ENCODE measurements at regions not wholly inside any gene's neighbourhood (a gene's known extent, or its start where the extent isn't known, plus 50 kb on each side); places are given as distances from the start of the nearest gene placed in this dataset.

GRCh38 chr2:147506889-147507288 is 337.9 kb upstream of the ACVR2A start:
- no peak for DNase-seq (ENCODE audit: low read depth in 1 of 2, low spot score in 1 of 2)
- TF ChIP-seq REST (IDR thresholded peaks at IDR 0.05; ENCODE audit: insufficient replicate concordance, low read depth) (no peak), CTCF (IDR thresholded peaks at IDR 0.05; ENCODE audit: insufficient read depth, low read length) (no peak), SPI1 (IDR thresholded peaks at IDR 0.05; ENCODE audit: borderline replicate concordance, low read depth) (no peak), GABPA (IDR thresholded peaks at IDR 0.05; ENCODE audit: low read depth) (no peak)
- no peaks in the 10 kb centered on the region for H3K27me3 ChIP-seq (ENCODE audit: insufficient read depth, poor library complexity, severe bottlenecking)
- H3K4me3 ChIP-seq (replicated peaks; ENCODE audit: insufficient read depth, low read length) = no peak overlapping the region
- no peak overlapping the region for H3K27ac ChIP-seq (replicated peaks)

GRCh38 chr2:147502711-147503290 is 342.0 kb upstream of the ACVR2A start:
- TF ChIP-seq GABPA (IDR thresholded peaks at IDR 0.05; ENCODE audit: low read depth) (no peak), SPI1 (IDR thresholded peaks at IDR 0.05; ENCODE audit: borderline replicate concordance, low read depth) (no peak), POLR2AphosphoS5 (IDR thresholded peaks at IDR 0.05; ENCODE audit: low read depth) (no peak), CTCF (IDR thresholded peaks at IDR 0.05; ENCODE audit: insufficient read depth, low read length) (no peak), REST (IDR thresholded peaks at IDR 0.05; ENCODE audit: insufficient replicate concordance, low read depth) (no peak)
- H3K27me3 ChIP-seq (ENCODE audit: insufficient read depth, poor library complexity, severe bottlenecking) = peaks cover 5% of the 10 kb centered on the region

DNA sequence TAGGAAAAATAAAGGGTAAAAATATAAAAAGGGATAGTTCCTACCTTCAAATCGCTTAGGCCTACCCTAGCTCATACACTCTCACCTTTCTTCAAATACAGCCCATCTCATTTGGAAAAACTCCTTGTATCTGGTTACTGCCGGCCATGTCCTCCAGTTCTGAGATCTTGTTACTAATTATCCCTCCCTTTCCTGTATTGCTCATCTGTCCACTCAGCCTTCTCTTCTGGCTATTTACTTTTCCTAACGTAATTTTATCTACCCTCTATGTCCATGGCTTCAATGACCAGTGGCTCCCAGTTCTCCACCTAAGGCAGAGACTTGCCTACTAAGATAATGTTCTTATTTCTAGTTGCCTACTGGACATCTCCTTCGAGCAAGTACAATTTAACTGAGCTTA is 342.9 kb upstream of the ACVR2A start:
- Histone ChIP-seq H3K4me3 (replicated peaks; ENCODE audit: insufficient read depth, low read length) (no peak overlapping the region), H3K27me3 (ENCODE audit: insufficient read depth, poor library complexity, severe bottlenecking) (peaks cover 5% of the 10 kb centered on the region), H3K27ac (replicated peaks) (no peak overlapping the region)
- no peak for DNase-seq (ENCODE audit: low read depth in 1 of 2, low spot score in 1 of 2)
- TF ChIP-seq CTCF (IDR thresholded peaks at IDR 0.05; ENCODE audit: insufficient read depth, low read length) (no peak), GABPA (IDR thresholded peaks at IDR 0.05; ENCODE audit: low read depth) (no peak), POLR2AphosphoS5 (IDR thresholded peaks at IDR 0.05; ENCODE audit: low read depth) (no peak), REST (IDR thresholded peaks at IDR 0.05; ENCODE audit: insufficient replicate concordance, low read depth) (no peak), SPI1 (IDR thresholded peaks at IDR 0.05; ENCODE audit: borderline replicate concordance, low read depth) (no peak)

More at GRCh38 chr2:147502711-147503290, 342.0 kb upstream of the ACVR2A start:
- H3K4me3 ChIP-seq (replicated peaks; ENCODE audit: insufficient read depth, low read length) = no peak overlapping the region
- H3K27ac ChIP-seq (replicated peaks) = no peak overlapping the region
- DNase-seq (ENCODE audit: low read depth in 1 of 2, low spot score in 1 of 2) = no peak

All from HL-60 (cell line).